Upper lobe of right lung (tissue), 1 donor: ENCODE measurements at regions not wholly inside any gene's neighbourhood (a gene's known extent, or its start where the extent isn't known, plus 50 kb on each side); places are given as distances from the start of the nearest gene placed in this dataset.

Source experiments
- ATAC-seq: fragments of 200-7000 bp; cut with Tn5 transposase; one replicate; pipeline ENCODE4 v1.9.1; 2020; ENCODE audit warnings: mild to moderate bottlenecking, moderate library complexity
- DNase-seq: peaks from one replicate; pipeline ENCODE4 v3.0.0-alpha.2; 2020
- H3K27ac ChIP-seq: fragments of 200-600 bp; one replicate; pipeline ENCODE4 v1.8.0; 2022
- H3K27me3 ChIP-seq: fragments of 200-600 bp; one replicate; pipeline ENCODE4 v1.8.0; 2022; ENCODE audit warnings: mild to moderate bottlenecking
- H3K36me3 ChIP-seq: fragments of 200-600 bp; one replicate; pipeline ENCODE4 v1.8.0; 2022
- H3K4me1 ChIP-seq: fragments of 200-600 bp; one replicate; pipeline ENCODE4 v1.8.0; 2022
- H3K4me3 ChIP-seq: fragments of 200-600 bp; one replicate; pipeline ENCODE4 v1.8.0; 2022; ENCODE audit warnings: mild to moderate bottlenecking
- H3K9me3 ChIP-seq: fragments of 200-600 bp; one replicate; pipeline ENCODE4 v1.8.0; 2022
- intact Hi-C: fragments of 100-400 bp; cut with DNase I; formaldehyde crosslinking; loops from one replicate; pipeline ENCODE4 v1.11.0; 2022
- TF ChIP-seq, protein P1 (sequence below): fragments of 200-600 bp; IDR thresholded peaks from one replicate; pipeline ENCODE4 v1.8.0; 2022; ENCODE audit warnings: antibody characterized with exemption
- donor health status: DM: no; HTN: yes; CAD: no; lungs with severe emphysema.

DNA sequence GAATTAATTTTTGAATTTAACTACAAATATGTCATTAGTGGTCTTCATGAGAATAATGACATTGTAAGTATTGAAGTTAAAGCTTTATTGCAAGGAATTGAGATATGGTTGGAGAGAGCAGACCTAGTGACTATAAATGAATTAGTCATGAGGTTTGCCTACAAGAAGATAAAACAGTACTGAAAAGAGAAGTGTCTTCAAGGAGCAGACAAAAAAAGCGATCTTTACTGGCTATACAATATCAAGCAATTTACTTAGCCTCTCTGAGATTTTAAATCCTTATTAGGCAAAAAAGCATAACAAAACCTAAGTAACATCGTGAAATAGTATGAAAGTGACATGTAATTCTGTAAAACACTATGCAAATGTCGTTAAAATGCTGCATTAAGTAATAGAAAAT, 435.1 kb upstream of the PCDH20 start:
- TF ChIP-seq, protein P1, sequence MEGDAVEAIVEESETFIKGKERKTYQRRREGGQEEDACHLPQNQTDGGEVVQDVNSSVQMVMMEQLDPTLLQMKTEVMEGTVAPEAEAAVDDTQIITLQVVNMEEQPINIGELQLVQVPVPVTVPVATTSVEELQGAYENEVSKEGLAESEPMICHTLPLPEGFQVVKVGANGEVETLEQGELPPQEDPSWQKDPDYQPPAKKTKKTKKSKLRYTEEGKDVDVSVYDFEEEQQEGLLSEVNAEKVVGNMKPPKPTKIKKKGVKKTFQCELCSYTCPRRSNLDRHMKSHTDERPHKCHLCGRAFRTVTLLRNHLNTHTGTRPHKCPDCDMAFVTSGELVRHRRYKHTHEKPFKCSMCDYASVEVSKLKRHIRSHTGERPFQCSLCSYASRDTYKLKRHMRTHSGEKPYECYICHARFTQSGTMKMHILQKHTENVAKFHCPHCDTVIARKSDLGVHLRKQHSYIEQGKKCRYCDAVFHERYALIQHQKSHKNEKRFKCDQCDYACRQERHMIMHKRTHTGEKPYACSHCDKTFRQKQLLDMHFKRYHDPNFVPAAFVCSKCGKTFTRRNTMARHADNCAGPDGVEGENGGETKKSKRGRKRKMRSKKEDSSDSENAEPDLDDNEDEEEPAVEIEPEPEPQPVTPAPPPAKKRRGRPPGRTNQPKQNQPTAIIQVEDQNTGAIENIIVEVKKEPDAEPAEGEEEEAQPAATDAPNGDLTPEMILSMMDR = no peak
- H3K4me3 ChIP-seq = no peak overlapping the region
- H3K27me3 ChIP-seq = no peaks in the 10 kb centered on the region
- H3K9me3 ChIP-seq = no peaks in the 10 kb centered on the region
- no peaks in the 10 kb centered on the region for H3K36me3 ChIP-seq
- H3K27ac ChIP-seq = no peak overlapping the region
- no peak for ATAC-seq
- no peak for DNase-seq
- no peaks in the 10 kb centered on the region for H3K4me1 ChIP-seq
- intact Hi-C loops = no loop called here

DNA sequence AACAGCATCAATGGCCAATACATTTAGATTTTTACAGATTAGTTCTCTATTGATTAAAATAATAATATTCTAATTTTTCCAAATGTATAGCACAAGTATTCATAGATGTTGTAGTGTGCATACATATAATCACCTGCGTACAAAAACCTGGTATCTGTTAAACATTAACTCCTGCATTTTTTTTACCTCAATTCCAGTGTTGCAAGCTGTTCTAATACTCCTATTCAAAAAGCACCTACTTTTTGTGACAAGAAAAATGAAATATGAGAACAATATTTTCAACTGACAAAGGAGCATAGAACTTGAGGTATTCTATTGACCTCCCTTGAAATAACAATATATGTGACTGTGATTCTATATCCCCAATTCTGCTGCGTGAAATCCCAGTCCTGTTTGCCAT, 422.9 kb upstream of the PCDH20 start:
- H3K4me3 ChIP-seq = no peak overlapping the region
- DNase-seq (no peak), ATAC-seq (no peak)
- H3K4me1 ChIP-seq = no peaks in the 10 kb centered on the region
- no peaks in the 10 kb centered on the region for H3K9me3 ChIP-seq
- no peak overlapping the region for H3K27ac ChIP-seq
- TF ChIP-seq, protein P1 = no peak
- H3K27me3 ChIP-seq = no peaks in the 10 kb centered on the region
- intact Hi-C loops = no loop called here
- no peaks in the 10 kb centered on the region for H3K36me3 ChIP-seq

DNA sequence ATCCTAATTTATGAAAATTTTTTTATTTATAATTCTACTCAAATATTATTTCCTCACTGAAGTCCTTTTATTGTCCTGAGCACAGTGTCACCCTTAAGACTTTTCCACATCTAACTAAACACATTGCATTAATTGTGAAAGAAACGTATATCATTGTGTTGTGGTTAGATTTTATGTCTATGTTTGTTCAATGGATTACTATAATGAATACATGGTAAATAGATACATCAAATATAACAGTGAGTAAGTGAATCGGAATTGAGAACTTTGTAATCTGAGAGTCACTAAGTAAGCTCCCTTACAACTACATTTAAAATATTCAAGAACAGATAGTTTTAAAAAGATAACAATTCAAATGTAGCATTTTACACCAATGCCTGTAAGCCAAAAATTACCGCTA, 417.6 kb upstream of the PCDH20 start:
- Histone ChIP-seq H3K27me3 (no peaks in the 10 kb centered on the region), H3K36me3 (no peaks in the 10 kb centered on the region), H3K4me3 (no peak overlapping the region), H3K4me1 (no peaks in the 10 kb centered on the region), H3K27ac (no peak overlapping the region), H3K9me3 (no peaks in the 10 kb centered on the region)
- TF ChIP-seq, protein P1 = no peak
- intact Hi-C loops = no loop called here
- DNase-seq = no peak
- no peak for ATAC-seq

- DNase-seq (no peak), ATAC-seq (no peak)
- H3K4me3 ChIP-seq = no peak overlapping the region
- H3K9me3 ChIP-seq = no peaks in the 10 kb centered on the region
- no peak overlapping the region for H3K27ac ChIP-seq
- H3K36me3 ChIP-seq = no peaks in the 10 kb centered on the region
- intact Hi-C loops = no loop called here
- H3K27me3 ChIP-seq = no peaks in the 10 kb centered on the region
- TF ChIP-seq, protein P1 = no peak
- no peaks in the 10 kb centered on the region for H3K4me1 ChIP-seq
These were observed 415.4 kb upstream of the PCDH20 start for GRCh38 chr13:61831026-61831425.

- Histone ChIP-seq H3K4me1 (no peaks in the 10 kb centered on the region), H3K27me3 (no peaks in the 10 kb centered on the region), H3K27ac (no peak overlapping the region), H3K9me3 (no peaks in the 10 kb centered on the region), H3K4me3 (no peak overlapping the region), H3K36me3 (no peaks in the 10 kb centered on the region)
- ATAC-seq (no peak), DNase-seq (no peak)
- TF ChIP-seq, protein P1 = no peak
- intact Hi-C loops = no loop called here
These were observed 414.8 kb upstream of the PCDH20 start for GRCh38 chr13:61830475-61830874.

- Histone ChIP-seq H3K4me1 (no peaks in the 10 kb centered on the region), H3K9me3 (no peaks in the 10 kb centered on the region), H3K36me3 (no peaks in the 10 kb centered on the region), H3K27ac (no peak overlapping the region), H3K4me3 (no peak overlapping the region), H3K27me3 (no peaks in the 10 kb centered on the region)
- no peak for DNase-seq
- ATAC-seq = no peak
- intact Hi-C loops = no loop called here
- TF ChIP-seq, protein P1 = no peak
These were observed 408.5 kb upstream of the PCDH20 start for GRCh38 chr13:61824168-61824567.
